GM12891 (cell line): ENCODE measurements at regions not wholly inside any gene's neighbourhood (a gene's known extent, or its start where the extent isn't known, plus 50 kb on each side); places are given as distances from the start of the nearest gene placed in this dataset.

Experiments used
- DNase-seq: peaks from one replicate; pipeline ENCODE4 v3.0.0; 2011; ENCODE audit warnings: low spot score; ENCODE audit not compliant: insufficient read length
- FAIRE-seq: peaks from 2 replicates; lab custom pipeline; 2011; peaks lifted over from hg19 to GRCh38; lab: Jason Lieb, UNC
- PAX5 ChIP-seq: IDR thresholded peaks from 2 replicates; pipeline ENCODE4 v1.6.1; 2011; ENCODE audit warnings: low read length, moderate library complexity, mild to moderate bottlenecking; ENCODE audit not compliant: insufficient read depth, severe bottlenecking
- POLR2A ChIP-seq: IDR thresholded peaks from 2 replicates; pipeline ENCODE4 v1.6.1; 2011; ENCODE audit warnings: low read depth, low read length, control low read depth
- POLR2AphosphoS5 ChIP-seq: IDR thresholded peaks from 2 replicates; pipeline ENCODE4 v1.6.1; 2011; ENCODE audit warnings: low read depth, low read length, control low read depth
- POU2F2 ChIP-seq: IDR thresholded peaks from 2 replicates; pipeline ENCODE4 v1.6.1; 2011; ENCODE audit warnings: low read depth, mild to moderate bottlenecking, control low read depth, low read length, moderate library complexity
- SPI1 ChIP-seq: IDR thresholded peaks from 2 replicates; pipeline ENCODE4 v1.6.1; 2011; ENCODE audit warnings: low read depth, low read length, control low read depth
- TAF1 ChIP-seq: IDR thresholded peaks from 2 replicates; pipeline ENCODE4 v1.6.1; 2011; ENCODE audit warnings: low read depth, low read length, control low read depth

DNA sequence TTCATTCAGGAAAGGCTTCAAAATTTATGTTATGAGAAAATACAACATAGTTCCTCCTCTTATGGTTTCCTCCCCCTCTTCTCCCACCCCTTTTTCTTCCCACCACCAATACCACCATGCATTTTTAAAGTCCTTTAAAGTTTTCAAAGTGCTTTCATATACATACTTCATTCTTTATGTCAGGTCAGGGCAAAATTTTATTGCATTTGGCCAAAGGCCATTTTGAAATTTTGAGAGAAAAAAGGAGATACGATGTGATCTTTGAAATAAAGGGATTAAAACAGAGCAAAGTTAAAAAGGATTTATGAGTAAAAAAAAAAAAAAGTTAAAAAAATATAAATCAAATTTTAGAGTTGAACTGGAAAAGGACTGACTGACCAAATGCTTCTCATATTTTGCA, 792.5 kb upstream of the FANCL start:
- no peak for FAIRE-seq
- TF ChIP-seq TAF1 (no peak), POU2F2 (no peak), POLR2AphosphoS5 (no peak), SPI1 (no peak), PAX5 (no peak), POLR2A (no peak)
- DNase-seq, result no peak

DNA sequence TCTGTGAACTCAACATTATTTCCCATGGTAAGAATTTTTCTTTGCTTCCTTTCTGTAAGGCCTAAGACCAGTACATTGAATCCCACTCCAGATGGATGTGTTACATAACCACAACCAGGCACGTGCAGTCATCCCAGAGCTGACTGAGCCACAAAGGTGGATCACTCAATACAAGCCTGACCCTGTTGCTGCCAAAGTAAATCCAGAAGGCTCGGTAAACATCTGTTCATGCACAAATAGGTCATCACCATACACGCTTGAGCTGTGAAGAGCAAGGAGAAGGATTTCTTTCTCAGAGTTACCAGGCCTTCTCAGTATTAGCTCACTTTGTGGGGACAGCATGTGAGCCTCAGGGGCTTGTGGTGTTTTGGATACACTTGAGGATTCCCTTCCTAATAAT, 791.4 kb upstream of the FANCL start:
- FAIRE-seq, result no peak
- TF ChIP-seq PAX5 (no peak), POLR2A (no peak), POU2F2 (no peak), SPI1 (no peak), POLR2AphosphoS5 (no peak), TAF1 (no peak)

DNA sequence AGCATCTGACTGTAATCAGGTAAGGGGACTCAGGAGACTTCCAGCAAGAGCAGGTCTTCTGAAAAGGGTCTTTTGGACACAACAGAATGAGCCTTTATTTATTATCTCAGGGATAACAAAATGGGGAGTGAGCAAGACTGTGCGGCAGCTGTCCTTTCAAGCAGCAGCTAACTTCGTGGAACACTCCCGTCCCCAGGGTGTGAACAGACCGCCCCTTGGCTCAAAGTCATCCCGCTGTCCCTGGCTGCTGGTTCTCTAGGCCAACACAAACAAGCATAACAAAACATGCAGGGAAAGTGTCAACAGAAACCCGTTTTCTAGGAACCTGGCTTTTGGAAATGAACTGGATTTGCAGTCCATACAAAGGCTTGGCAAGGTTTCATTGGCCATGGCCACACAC, 787.9 kb upstream of the FANCL start:
- no peak for DNase-seq
- no peak for FAIRE-seq
- TF ChIP-seq TAF1, result no peak
- TF ChIP-seq POLR2A, result no peak
- TF ChIP-seq POU2F2, result no peak
- no peak for TF ChIP-seq SPI1
- TF ChIP-seq PAX5, result no peak
- TF ChIP-seq POLR2AphosphoS5, result no peak

More for the DNA sequence above, 791.4 kb upstream of the FANCL start:
- DNase-seq, result no peak

DNA sequence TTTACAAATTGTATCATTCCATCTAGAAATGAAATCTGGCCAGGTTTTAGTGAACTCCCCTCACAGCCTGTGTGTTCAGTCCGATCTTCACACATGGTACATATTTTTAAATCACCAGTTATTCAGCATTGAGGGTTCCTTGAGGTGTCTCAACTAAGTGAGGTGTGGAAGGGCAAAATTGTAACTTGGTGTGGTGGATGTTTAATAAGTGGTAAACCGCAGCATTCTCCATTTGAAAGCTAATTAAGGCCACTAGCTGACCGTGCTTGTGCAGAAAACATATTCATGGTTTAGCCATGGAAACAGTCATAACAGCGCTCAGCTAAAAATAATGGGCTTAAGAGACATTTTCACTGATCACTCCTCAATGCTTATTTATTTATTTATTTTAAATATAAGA, 786.2 kb upstream of the FANCL start:
- DNase-seq (no peak), FAIRE-seq (no peak)
- TF ChIP-seq TAF1, result no peak
- TF ChIP-seq POU2F2, result no peak
- TF ChIP-seq PAX5, result no peak
- no peak for TF ChIP-seq POLR2AphosphoS5
- TF ChIP-seq SPI1, result no peak
- TF ChIP-seq POLR2A, result no peak

DNA sequence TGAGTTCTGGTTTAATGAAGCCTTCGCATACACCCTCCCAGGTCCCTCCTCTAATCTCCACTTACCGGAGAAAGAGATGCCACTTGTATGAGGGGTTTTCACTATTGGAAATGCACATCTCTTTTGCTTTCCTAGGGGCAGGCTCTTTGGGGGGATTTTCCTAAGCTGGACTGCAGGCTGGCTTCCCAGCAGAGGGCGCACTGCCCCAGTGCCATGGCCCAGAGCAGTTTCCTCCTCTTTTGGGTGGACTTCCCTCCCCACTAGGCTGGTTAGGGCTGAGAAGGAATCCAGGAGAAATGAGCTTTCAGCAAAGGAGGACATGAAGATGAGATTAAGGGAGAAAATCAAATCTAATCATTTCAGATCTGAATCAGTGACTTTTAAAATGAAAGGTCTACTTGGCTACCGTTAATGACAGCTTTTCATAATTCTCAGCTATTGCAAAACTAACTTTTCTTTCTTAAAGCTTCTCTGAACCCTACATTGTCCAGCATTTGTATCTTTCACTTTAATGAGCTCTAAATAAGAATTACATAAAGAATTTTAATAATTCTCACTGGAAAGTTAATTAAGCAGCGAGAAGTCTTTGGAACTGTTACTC, 784.1 kb upstream of the FANCL start:
- TF ChIP-seq POLR2A, result no peak
- no peak for TF ChIP-seq POLR2AphosphoS5
- no peak for TF ChIP-seq PAX5
- TF ChIP-seq POU2F2, result no peak
- no peak for TF ChIP-seq TAF1
- TF ChIP-seq SPI1, result no peak
- DNase-seq, result peak; percentile 7
- peak; percentile 67 for FAIRE-seq

DNA sequence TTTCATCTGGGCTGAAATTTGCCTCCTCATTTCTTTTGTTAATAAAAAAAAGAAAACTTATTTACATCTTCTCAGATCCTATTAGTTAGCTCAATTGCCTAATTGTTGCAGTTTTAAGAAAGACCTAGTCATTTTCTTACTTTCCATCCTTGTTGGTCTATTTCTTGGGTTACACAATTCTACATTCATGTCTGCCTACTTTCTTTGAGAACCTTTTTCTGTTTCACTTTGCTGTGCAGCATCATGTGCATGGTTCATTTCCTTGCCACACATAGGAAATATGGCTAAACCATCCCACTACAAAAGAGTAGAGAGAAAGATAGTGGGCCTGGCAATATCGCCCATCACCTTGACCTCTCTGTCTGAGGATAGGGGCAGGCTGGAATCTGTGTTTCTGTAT, 780.7 kb upstream of the FANCL start:
- TF ChIP-seq TAF1 (no peak), POLR2AphosphoS5 (no peak), SPI1 (no peak), POLR2A (no peak), PAX5 (no peak), POU2F2 (no peak)
- FAIRE-seq, result no peak

DNA sequence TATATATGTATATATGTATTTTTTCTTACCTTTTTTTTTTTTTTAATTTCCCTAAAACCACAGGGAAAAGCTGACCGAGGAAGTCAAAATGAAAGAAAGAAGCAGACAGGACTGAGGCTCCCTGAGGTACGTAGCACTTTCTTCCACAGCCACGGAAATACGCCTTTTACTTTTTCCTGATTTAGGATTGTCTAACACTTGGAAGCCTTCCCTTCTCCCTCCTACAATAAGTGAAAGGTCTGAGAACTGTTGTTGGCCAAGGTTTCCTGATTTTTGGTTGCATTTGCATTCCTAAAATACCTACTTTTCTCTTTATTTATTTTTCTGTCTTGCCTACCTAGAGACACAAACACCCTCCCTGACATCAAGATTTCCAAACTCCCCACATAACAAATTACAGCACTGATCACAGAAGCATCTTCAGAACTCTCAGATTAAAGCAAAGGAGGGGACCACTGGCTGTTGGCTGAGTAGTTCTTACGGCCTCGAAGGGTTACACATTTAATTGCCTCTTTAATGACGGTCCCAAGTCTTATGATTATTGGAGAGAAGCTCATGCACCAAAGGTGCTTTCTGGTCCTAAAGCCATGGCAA, 778.5 kb upstream of the FANCL start:
- FAIRE-seq, result no peak
- no peak for TF ChIP-seq SPI1
- TF ChIP-seq TAF1, result no peak
- TF ChIP-seq POU2F2, result no peak
- no peak for TF ChIP-seq POLR2AphosphoS5
- no peak for TF ChIP-seq PAX5
- no peak for TF ChIP-seq POLR2A
- DNase-seq, result no peak

More for the DNA sequence above, 780.7 kb upstream of the FANCL start:
- no peak for DNase-seq

DNA sequence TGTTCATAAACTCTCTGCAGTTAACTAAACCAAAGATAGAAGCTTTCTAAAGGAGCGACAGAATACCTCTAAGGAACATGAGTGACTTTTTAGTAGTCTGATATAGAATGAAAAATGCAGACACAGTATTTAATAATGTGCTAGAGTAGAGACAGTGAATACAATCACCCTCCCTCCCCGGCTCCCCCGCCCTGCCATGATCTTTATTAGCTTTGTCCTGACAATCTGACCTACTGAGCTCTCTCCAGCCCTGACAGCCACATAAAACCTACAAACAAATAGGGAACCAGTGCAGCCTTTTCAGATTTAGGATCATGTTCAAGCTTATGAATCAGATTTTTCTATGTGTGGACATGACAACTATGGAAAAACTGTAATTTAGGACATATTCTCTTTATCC, 777.6 kb upstream of the FANCL start:
- DNase-seq (no peak), FAIRE-seq (no peak)
- TF ChIP-seq SPI1 (no peak), POU2F2 (no peak)

DNA sequence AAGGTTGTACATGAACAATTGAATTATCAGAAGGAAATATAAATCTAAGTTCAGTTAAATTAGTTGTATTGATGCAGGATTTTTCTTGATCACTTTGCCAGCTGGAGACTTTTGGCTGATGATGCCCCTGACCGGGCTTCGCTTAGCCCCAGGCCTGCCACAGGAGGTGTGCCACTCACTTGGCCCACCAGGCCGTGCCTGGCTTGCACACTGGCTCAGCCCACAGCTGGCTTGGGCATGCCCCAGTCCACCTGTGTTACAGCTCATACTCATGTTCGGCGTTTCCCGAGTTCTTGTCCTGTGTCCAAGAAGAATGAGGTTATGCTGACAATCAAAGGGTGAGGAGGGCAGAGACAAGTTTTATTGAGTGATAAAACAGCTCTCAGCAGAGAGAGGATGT, 773.9 kb upstream of the FANCL start:
- FAIRE-seq, result no peak
- TF ChIP-seq POLR2A (no peak), PAX5 (no peak), TAF1 (no peak), POLR2AphosphoS5 (no peak), SPI1 (no peak), POU2F2 (no peak)

DNA sequence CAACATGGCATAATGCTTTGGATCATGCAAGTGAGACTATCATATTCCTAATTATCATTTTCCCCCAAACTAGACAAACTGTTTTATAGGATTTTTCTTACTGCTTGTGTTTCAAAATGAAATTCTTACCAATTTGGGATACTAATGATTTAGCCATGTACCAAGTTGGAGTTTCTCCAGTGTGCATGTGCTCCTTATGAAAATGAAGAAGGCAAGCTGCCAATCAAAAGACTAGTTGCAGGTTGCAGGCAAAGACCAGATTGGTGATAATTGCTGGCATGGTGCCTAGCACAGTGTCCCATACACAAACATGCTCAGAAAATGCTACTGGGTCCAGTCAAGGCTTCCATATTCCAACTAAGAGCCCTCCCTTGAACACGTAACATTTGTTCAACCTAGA, 771.8 kb upstream of the FANCL start:
- DNase-seq, result no peak
- TF ChIP-seq PAX5 (no peak), POLR2A (no peak), POLR2AphosphoS5 (no peak), SPI1 (no peak), TAF1 (no peak), POU2F2 (no peak)
- FAIRE-seq, result no peak

More for the DNA sequence above, 773.9 kb upstream of the FANCL start:
- no peak for DNase-seq

DNA sequence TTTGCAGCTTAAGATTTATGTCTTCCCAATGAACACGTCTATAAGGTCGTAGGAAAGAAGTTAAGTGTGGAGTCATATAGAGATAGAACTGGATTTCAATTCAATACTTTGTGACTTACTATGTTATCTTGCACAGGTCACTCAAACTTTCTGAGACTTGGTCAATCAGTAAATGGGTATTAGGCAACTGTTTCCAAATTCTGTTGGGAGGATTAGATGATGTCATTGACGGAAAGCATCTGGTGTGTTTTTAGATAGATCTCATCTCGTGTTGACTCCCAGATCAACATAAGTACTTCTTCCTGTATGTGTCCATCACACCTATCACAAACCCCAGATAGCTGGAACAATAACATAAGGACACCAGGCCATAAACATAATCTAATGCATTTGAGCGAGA, 771.1 kb upstream of the FANCL start:
- DNase-seq, result no peak
- no peak for TF ChIP-seq SPI1
- no peak for FAIRE-seq
